ENCODE measurements at regions not wholly inside any gene's neighbourhood (a gene's known extent, or its start where the extent isn't known, plus 50 kb on each side); places are given as distances from the start of the nearest gene placed in this dataset.

DNA sequence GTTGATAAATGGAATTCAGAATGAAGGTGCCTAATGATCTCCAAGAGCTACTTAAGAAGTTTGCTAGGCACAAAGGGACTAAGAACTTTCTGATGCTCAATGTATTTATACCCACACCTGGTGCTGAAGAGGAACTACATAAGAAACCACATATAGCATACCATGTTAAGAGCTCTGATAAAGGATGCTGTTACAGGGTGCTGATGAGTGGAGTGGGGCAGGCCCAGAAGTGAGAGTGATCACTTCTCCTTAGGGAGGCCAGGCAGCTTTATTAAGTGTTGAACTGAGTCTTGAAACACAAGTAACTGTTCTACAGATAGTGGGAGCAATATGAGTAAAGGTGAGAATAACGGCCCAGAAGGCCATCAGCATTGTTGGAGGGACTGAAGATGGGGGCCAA, 68.3 kb upstream of the CHRDL1 start:
- dilution Hi-C loops (cut with MboI; ENCODE audit: extremely low pct_ligation_motif_present, low sequenced_read_pairs), result no loop called here
- TF ChIP-seq, protein P1, sequence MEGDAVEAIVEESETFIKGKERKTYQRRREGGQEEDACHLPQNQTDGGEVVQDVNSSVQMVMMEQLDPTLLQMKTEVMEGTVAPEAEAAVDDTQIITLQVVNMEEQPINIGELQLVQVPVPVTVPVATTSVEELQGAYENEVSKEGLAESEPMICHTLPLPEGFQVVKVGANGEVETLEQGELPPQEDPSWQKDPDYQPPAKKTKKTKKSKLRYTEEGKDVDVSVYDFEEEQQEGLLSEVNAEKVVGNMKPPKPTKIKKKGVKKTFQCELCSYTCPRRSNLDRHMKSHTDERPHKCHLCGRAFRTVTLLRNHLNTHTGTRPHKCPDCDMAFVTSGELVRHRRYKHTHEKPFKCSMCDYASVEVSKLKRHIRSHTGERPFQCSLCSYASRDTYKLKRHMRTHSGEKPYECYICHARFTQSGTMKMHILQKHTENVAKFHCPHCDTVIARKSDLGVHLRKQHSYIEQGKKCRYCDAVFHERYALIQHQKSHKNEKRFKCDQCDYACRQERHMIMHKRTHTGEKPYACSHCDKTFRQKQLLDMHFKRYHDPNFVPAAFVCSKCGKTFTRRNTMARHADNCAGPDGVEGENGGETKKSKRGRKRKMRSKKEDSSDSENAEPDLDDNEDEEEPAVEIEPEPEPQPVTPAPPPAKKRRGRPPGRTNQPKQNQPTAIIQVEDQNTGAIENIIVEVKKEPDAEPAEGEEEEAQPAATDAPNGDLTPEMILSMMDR (optimal IDR thresholded peaks at IDR 0.05 in 1 of 3, IDR thresholded peaks at IDR 0.05 in 1 of 3, conservative IDR thresholded peaks at IDR 0.05 in 1 of 3; ENCODE audit: extremely low read depth in 1 of 3, insufficient read depth in 2 of 3, low read length in 3 of 3), result no peak
- TF ChIP-seq EZH2 (IDR thresholded peaks at IDR 0.05; ENCODE audit: low read length), result no peak
- no peaks in the 10 kb centered on the region for H3K9me3 ChIP-seq (ENCODE audit: control insufficient read depth, low read depth, low read length)
- FAIRE-seq (no peak), DNase-seq (ENCODE audit: low read depth, low spot score) (no peak)
- H3K27ac ChIP-seq (ENCODE audit: control insufficient read depth, insufficient read depth, low read length), result no peak overlapping the region
- no peaks in the 10 kb centered on the region for H3K79me2 ChIP-seq (ENCODE audit: control insufficient read depth, insufficient read depth, low read length)
- H3K4me2 ChIP-seq (ENCODE audit: control insufficient read depth, extremely low read depth, insufficient read depth, low read depth, low read length), result no peak overlapping the region
- peaks cover 3% of the 10 kb centered on the region for H3K27me3 ChIP-seq (ENCODE audit: control insufficient read depth, extremely low read depth, insufficient read depth, low read length)
- H2AFZ ChIP-seq (ENCODE audit: control insufficient read depth, low read length), result no peak overlapping the region
- H3K4me3 ChIP-seq (ENCODE audit: control insufficient read depth in 2 of 3, extremely low read depth in 1 of 3, insufficient read depth in 2 of 3, low read depth in 1 of 3, low read length in 3 of 3), result no peak overlapping the region
- H3K4me1 ChIP-seq (ENCODE audit: control insufficient read depth, extremely low read depth, insufficient read depth, low read length), result no peaks in the 10 kb centered on the region
- no peaks in the 10 kb centered on the region for H3K36me3 ChIP-seq (ENCODE audit: control insufficient read depth in 2 of 2, extremely low read depth in 1 of 2, insufficient read depth in 2 of 2, low read length in 2 of 2)
- no peaks in the 10 kb centered on the region for H4K20me1 ChIP-seq (ENCODE audit: control insufficient read depth, extremely low read depth, insufficient read depth, low read length)
- no peaks in the 10 kb centered on the region for H3K9me1 ChIP-seq (ENCODE audit: control insufficient read depth, extremely low read depth, insufficient read depth, low read length)
- no peak overlapping the region for H3K9ac ChIP-seq (ENCODE audit: control insufficient read depth, extremely low read depth, insufficient read depth, low read length)

DNA sequence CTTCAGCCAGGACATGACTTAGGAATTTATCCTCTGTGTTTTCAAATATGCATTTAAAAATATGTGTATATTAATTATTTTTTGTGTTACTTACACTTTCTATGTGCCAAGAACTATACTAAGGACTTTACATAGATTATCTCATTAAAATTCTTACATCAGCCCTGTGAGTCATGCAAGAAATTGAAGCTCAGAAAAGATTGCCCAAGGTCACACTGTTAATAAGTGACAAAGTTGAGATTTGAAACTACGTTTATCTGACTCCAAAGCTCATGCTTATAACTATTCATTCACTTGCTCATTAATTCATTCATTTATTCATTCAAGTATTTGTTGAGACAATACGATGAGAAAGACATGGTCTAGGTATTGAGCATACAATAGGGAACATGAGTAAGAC, 62.9 kb upstream of the CHRDL1 start:
- Histone ChIP-seq H2AFZ (ENCODE audit: control insufficient read depth, low read length) (no peak overlapping the region), H4K20me1 (ENCODE audit: control insufficient read depth, extremely low read depth, insufficient read depth, low read length) (no peaks in the 10 kb centered on the region), H3K9me3 (ENCODE audit: control insufficient read depth, low read depth, low read length) (no peaks in the 10 kb centered on the region), H3K79me2 (ENCODE audit: control insufficient read depth, insufficient read depth, low read length) (no peaks in the 10 kb centered on the region), H3K4me1 (ENCODE audit: control insufficient read depth, extremely low read depth, insufficient read depth, low read length) (no peaks in the 10 kb centered on the region), H3K4me2 (ENCODE audit: control insufficient read depth, extremely low read depth, insufficient read depth, low read depth, low read length) (no peak overlapping the region), H3K36me3 (ENCODE audit: control insufficient read depth in 2 of 2, extremely low read depth in 1 of 2, insufficient read depth in 2 of 2, low read length in 2 of 2) (no peaks in the 10 kb centered on the region), H3K9ac (ENCODE audit: control insufficient read depth, extremely low read depth, insufficient read depth, low read length) (no peak overlapping the region), H3K27ac (ENCODE audit: control insufficient read depth, insufficient read depth, low read length) (no peak overlapping the region), H3K4me3 (ENCODE audit: control insufficient read depth in 2 of 3, extremely low read depth in 1 of 3, insufficient read depth in 2 of 3, low read depth in 1 of 3, low read length in 3 of 3) (no peak overlapping the region), H3K9me1 (ENCODE audit: control insufficient read depth, extremely low read depth, insufficient read depth, low read length) (no peaks in the 10 kb centered on the region), H3K27me3 (ENCODE audit: control insufficient read depth, extremely low read depth, insufficient read depth, low read length) (peaks cover 5% of the 10 kb centered on the region)
- FAIRE-seq (no peak), DNase-seq (ENCODE audit: low read depth, low spot score) (no peak)
- dilution Hi-C loops (cut with MboI; ENCODE audit: extremely low pct_ligation_motif_present, low sequenced_read_pairs), result no loop called here
- TF ChIP-seq, protein P1 (optimal IDR thresholded peaks at IDR 0.05 in 1 of 3, IDR thresholded peaks at IDR 0.05 in 1 of 3, conservative IDR thresholded peaks at IDR 0.05 in 1 of 3; ENCODE audit: extremely low read depth in 1 of 3, insufficient read depth in 2 of 3, low read length in 3 of 3), result no peak
- TF ChIP-seq EZH2 (IDR thresholded peaks at IDR 0.05; ENCODE audit: low read length), result no peak

All from keratinocyte (primary cell).